Muscle of leg (tissue), 3 donors: ENCODE measurements at regions not wholly inside any gene's neighbourhood (a gene's known extent, or its start where the extent isn't known, plus 50 kb on each side); places are given as distances from the start of the nearest gene placed in this dataset.

Experiments used
- DNase-seq: peaks from one replicate; pipeline ENCODE4 v3.0.0; 2013
- H3K27ac ChIP-seq: one replicate; pipeline ENCODE4 v1.5.1; 2013; ENCODE audit warnings: mild to moderate bottlenecking, low read length, control low read depth
- H3K27me3 ChIP-seq: one replicate; pipeline ENCODE4 v1.6.1; 2013; ENCODE audit warnings: low read length; ENCODE audit not compliant: control insufficient read depth, insufficient read depth
- H3K36me3 ChIP-seq: one replicate; pipeline ENCODE4 v1.6.1; 2013; ENCODE audit warnings: low read length; ENCODE audit not compliant: control insufficient read depth, insufficient read depth
- H3K4me1 ChIP-seq: one replicate; pipeline ENCODE4 v1.6.1; 2013; ENCODE audit warnings: low read length; ENCODE audit not compliant: control insufficient read depth, insufficient read depth
- H3K4me3 ChIP-seq: one replicate; pipeline ENCODE4 v1.5.1; 2013; ENCODE audit warnings: low read length, control low read depth
- H3K9me3 ChIP-seq: replicated peaks from 2 replicates; pipeline ENCODE4 v1.6.1; 2013; ENCODE audit warnings: low read depth, low read length; ENCODE audit not compliant: control insufficient read depth
- WGBS: methylation state at CpG from one replicate; pipeline ENCODE4 v1.1.5; 2013; ENCODE audit warnings: missing lambda C conversion rate; ENCODE audit not compliant: insufficient coverage; 5-methylcytosine and 5-hydroxymethylcytosine counted together

GRCh38 chrX:140343226-140343868, 161.5 kb downstream of the SOX3 start:
- no peak overlapping the region for H3K4me3 ChIP-seq
- H3K27me3 ChIP-seq: no peaks in the 10 kb centered on the region
- no peaks in the 10 kb centered on the region for H3K4me1 ChIP-seq
- no peaks in the 10 kb centered on the region for H3K9me3 ChIP-seq
- no CpG with 5 or more reads among the region's 5 CpGs for WGBS
- DNase-seq: no peak
- no peak overlapping the region for H3K27ac ChIP-seq
- H3K36me3 ChIP-seq: no peaks in the 10 kb centered on the region

GRCh38 chrX:140342410-140342809, 162.5 kb downstream of the SOX3 start:
- no peak overlapping the region for H3K4me3 ChIP-seq
- H3K27ac ChIP-seq: no peak overlapping the region
- no peaks in the 10 kb centered on the region for H3K36me3 ChIP-seq
- DNase-seq: no peak
- 50% methylated on average over 1 of the region's 1 CpG for WGBS
- H3K9me3 ChIP-seq: no peaks in the 10 kb centered on the region
- no peaks in the 10 kb centered on the region for H3K4me1 ChIP-seq
- no peaks in the 10 kb centered on the region for H3K27me3 ChIP-seq

GRCh38 chrX:140337263-140337662, 167.6 kb downstream of the SOX3 start:
- Histone ChIP-seq H3K9me3 (no peaks in the 10 kb centered on the region), H3K4me3 (no peak overlapping the region), H3K27ac (no peak overlapping the region), H3K36me3 (no peaks in the 10 kb centered on the region), H3K27me3 (no peaks in the 10 kb centered on the region), H3K4me1 (no peaks in the 10 kb centered on the region)
- WGBS: no CpG with 5 or more reads among the region's 1 CpG
- no peak for DNase-seq

- 82% methylated on average over 3 of the region's 4 CpGs for WGBS
- H3K36me3 ChIP-seq: no peaks in the 10 kb centered on the region
- no peaks in the 10 kb centered on the region for H3K27me3 ChIP-seq
- H3K4me1 ChIP-seq: no peaks in the 10 kb centered on the region
- DNase-seq: no peak
- no peaks in the 10 kb centered on the region for H3K9me3 ChIP-seq
- H3K4me3 ChIP-seq: no peak overlapping the region
- no peak overlapping the region for H3K27ac ChIP-seq
These were observed 186.6 kb downstream of the SOX3 start for GRCh38 chrX:140318296-140318695.

- Histone ChIP-seq H3K27ac (no peak overlapping the region), H3K36me3 (no peaks in the 10 kb centered on the region), H3K4me1 (no peaks in the 10 kb centered on the region), H3K27me3 (no peaks in the 10 kb centered on the region), H3K4me3 (no peak overlapping the region), H3K9me3 (no peaks in the 10 kb centered on the region)
- WGBS: no CpG with 5 or more reads among the region's 2 CpGs
- no peak for DNase-seq
These were observed 187.4 kb downstream of the SOX3 start for GRCh38 chrX:140317462-140317861.

GRCh38 chrX:140298960-140299825, 205.7 kb downstream of the SOX3 start:
- no peak overlapping the region for H3K27ac ChIP-seq
- DNase-seq: no peak

GRCh38 chrX:140297273-140297672, 207.6 kb downstream of the SOX3 start:
- Histone ChIP-seq H3K4me1 (no peaks in the 10 kb centered on the region), H3K27ac (no peak overlapping the region), H3K4me3 (no peak overlapping the region), H3K36me3 (no peaks in the 10 kb centered on the region), H3K9me3 (no peaks in the 10 kb centered on the region), H3K27me3 (peaks cover 2% of the 10 kb centered on the region)
- WGBS: no CpG with 5 or more reads among the region's 1 CpG
- no peak for DNase-seq

More at GRCh38 chrX:140298960-140299825, 205.7 kb downstream of the SOX3 start:
- H3K4me1 ChIP-seq: no peaks in the 10 kb centered on the region
- no peaks in the 10 kb centered on the region for H3K9me3 ChIP-seq
- H3K4me3 ChIP-seq: no peak overlapping the region
- 58% methylated on average over 5 of the region's 11 CpGs for WGBS
- H3K36me3 ChIP-seq: no peaks in the 10 kb centered on the region
- H3K27me3 ChIP-seq: peaks cover 2% of the 10 kb centered on the region

- H3K27me3 ChIP-seq: peaks cover 2% of the 10 kb centered on the region
- no peaks in the 10 kb centered on the region for H3K36me3 ChIP-seq
- WGBS: no CpG with 5 or more reads among the region's 1 CpG
- H3K9me3 ChIP-seq: no peaks in the 10 kb centered on the region
- H3K4me3 ChIP-seq: no peak overlapping the region
- no peak for DNase-seq
- no peaks in the 10 kb centered on the region for H3K4me1 ChIP-seq
- H3K27ac ChIP-seq: no peak overlapping the region
These were observed 211.9 kb downstream of the SOX3 start for GRCh38 chrX:140292961-140293360.

GRCh38 chrX:140292188-140292587, 212.7 kb downstream of the SOX3 start:
- no peak for DNase-seq
- no CpG with 5 or more reads among the region's 2 CpGs for WGBS
- no peak overlapping the region for H3K27ac ChIP-seq
- H3K36me3 ChIP-seq: no peaks in the 10 kb centered on the region
- H3K27me3 ChIP-seq: peaks cover 2% of the 10 kb centered on the region
- H3K4me3 ChIP-seq: no peak overlapping the region
- H3K4me1 ChIP-seq: no peaks in the 10 kb centered on the region
- H3K9me3 ChIP-seq: no peaks in the 10 kb centered on the region

- DNase-seq: no peak
- Histone ChIP-seq H3K27me3 (no peaks in the 10 kb centered on the region), H3K9me3 (no peaks in the 10 kb centered on the region), H3K4me3 (no peak overlapping the region), H3K36me3 (no peaks in the 10 kb centered on the region), H3K4me1 (no peaks in the 10 kb centered on the region), H3K27ac (no peak overlapping the region)
- 20% methylated on average over 3 of the region's 3 CpGs for WGBS
These were observed 229.9 kb downstream of the SOX3 start for GRCh38 chrX:140274811-140275525.
